ENCODE measurements at regions not wholly inside any gene's neighbourhood (a gene's known extent, or its start where the extent isn't known, plus 50 kb on each side); places are given as distances from the start of the nearest gene placed in this dataset.
"Not testable (repeated sequence)": the region's sequence is repeated elsewhere in the genome, so short reads cannot be mapped to it uniquely, and the experiment has no call there.

DNA sequence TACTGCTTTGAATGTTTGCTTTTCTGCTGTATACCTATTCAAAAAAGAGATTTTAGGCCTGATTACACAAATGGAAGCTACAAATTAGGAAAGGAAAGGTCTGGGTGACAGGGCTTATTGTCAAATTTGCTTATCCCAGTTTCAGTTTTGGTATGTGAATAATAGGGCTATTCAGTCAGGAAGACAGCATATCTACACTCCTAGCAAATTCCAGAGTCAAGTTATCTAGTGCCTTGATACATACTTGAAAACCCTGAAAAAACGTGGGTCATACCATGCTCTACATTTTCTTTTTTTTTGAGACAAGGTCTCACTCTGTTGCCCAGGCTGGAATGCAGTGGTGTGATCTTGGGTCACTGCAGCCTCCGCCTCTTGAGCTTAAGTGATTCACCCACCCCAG, 59.2 kb upstream of the CCDC180 start:
- intact Hi-C loops (cut with DNase I, micrococcal nuclease); CTCF ChIA-PET: not testable (repeated sequence)

GRCh38 chr9:97243606-97244005, 63.9 kb upstream of the CCDC180 start:
- H3K27ac ChIP-seq (ENCODE audit: low read depth in 1 of 2, low read length in 2 of 2): no peak overlapping the region
- ChIA-PET POLR2A (no interaction called here), CTCF (no interaction called here)
- TF ChIP-seq CTCF (IDR thresholded peaks at IDR 0.05): no peak
- no peaks in the 10 kb centered on the region for H3K36me3 ChIP-seq (ENCODE audit: insufficient read depth, low read length)
- peaks cover 4% of the 10 kb centered on the region for H3K4me1 ChIP-seq (ENCODE audit: insufficient read depth, low read length)
- no peak for ATAC-seq (ENCODE audit: poor library complexity)
- DNase-seq: no peak
- intact Hi-C loops (cut with DNase I, micrococcal nuclease): no loop called here
- H3K27me3 Mint-ChIP-seq: no peaks in the 10 kb centered on the region
- H3K4me3 ChIP-seq (ENCODE audit: low read length): no peak overlapping the region
- H3K36me3 Mint-ChIP-seq (ENCODE audit: low read depth): peaks cover 13% of the 10 kb centered on the region
- no peaks in the 10 kb centered on the region for H3K9me3 Mint-ChIP-seq
- no peak overlapping the region for H3K4me3 Mint-ChIP-seq
- peaks cover 21% of the 10 kb centered on the region for H3K4me1 Mint-ChIP-seq (ENCODE audit: low read depth)
- H3K27me3 ChIP-seq (ENCODE audit: control insufficient read depth in 1 of 2, insufficient read depth in 2 of 2, low read length in 2 of 2): no peaks in the 10 kb centered on the region
- no peak overlapping the region for H3K27ac Mint-ChIP-seq
- H3K9me3 ChIP-seq (ENCODE audit: control insufficient read depth in 1 of 2, insufficient read depth in 1 of 2, low read length in 2 of 2): no peaks in the 10 kb centered on the region

More for the DNA sequence above, 59.2 kb upstream of the CCDC180 start:
- H3K27ac ChIP-seq (ENCODE audit: low read depth in 1 of 2, low read length in 2 of 2); H3K27ac Mint-ChIP-seq; H3K4me3 ChIP-seq (ENCODE audit: low read length); H3K4me1 ChIP-seq (ENCODE audit: insufficient read depth, low read length); ATAC-seq (ENCODE audit: poor library complexity); H3K27me3 Mint-ChIP-seq; H3K36me3 ChIP-seq (ENCODE audit: insufficient read depth, low read length); H3K27me3 ChIP-seq (ENCODE audit: control insufficient read depth in 1 of 2, insufficient read depth in 2 of 2, low read length in 2 of 2); DNase-seq; H3K4me3 Mint-ChIP-seq; H3K9me3 ChIP-seq (ENCODE audit: control insufficient read depth in 1 of 2, insufficient read depth in 1 of 2, low read length in 2 of 2); H3K9me3 Mint-ChIP-seq; H3K4me1 Mint-ChIP-seq (ENCODE audit: low read depth): not testable (repeated sequence)
- H3K36me3 Mint-ChIP-seq (ENCODE audit: low read depth): peaks cover 28% of the 10 kb centered on the region
- POLR2A ChIA-PET: interaction anchor here (0.7 kb wide), 1 partner anchor 979 kb away, joined by 3 read pairs; no protein-coding TSS in a partner anchor

DNA sequence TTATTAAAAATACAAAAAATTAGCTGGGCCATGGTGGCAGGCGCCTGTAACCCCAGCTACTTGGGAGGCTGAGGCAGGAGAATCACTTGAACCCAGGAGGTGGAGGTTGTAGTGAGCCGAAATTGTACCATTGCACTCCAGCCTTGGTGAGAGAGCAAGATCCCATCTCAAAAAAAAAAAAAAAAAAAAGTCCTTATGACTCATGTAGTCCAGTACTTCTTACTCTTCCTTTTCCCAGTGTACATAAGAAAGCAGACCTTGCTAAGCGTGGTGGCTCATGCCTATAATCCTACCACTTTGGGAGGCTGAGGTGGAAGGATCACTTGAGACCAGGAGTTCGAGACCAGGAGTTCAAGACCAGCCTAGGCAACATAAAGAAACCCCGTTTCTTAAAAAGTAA, 66.0 kb upstream of the CCDC180 start:
- peaks cover 13% of the 10 kb centered on the region for H3K4me1 ChIP-seq (ENCODE audit: insufficient read depth, low read length)
- H3K27ac ChIP-seq (ENCODE audit: low read depth in 1 of 2, low read length in 2 of 2); CTCF ChIA-PET; H3K27me3 ChIP-seq (ENCODE audit: control insufficient read depth in 1 of 2, insufficient read depth in 2 of 2, low read length in 2 of 2); H3K9me3 ChIP-seq (ENCODE audit: control insufficient read depth in 1 of 2, insufficient read depth in 1 of 2, low read length in 2 of 2); ATAC-seq (ENCODE audit: poor library complexity); H3K4me3 Mint-ChIP-seq; H3K36me3 ChIP-seq (ENCODE audit: insufficient read depth, low read length); H3K9me3 Mint-ChIP-seq; intact Hi-C loops (cut with DNase I, micrococcal nuclease); H3K27me3 Mint-ChIP-seq; H3K27ac Mint-ChIP-seq; DNase-seq; POLR2A ChIA-PET; H3K36me3 Mint-ChIP-seq (ENCODE audit: low read depth); H3K4me3 ChIP-seq (ENCODE audit: low read length): not testable (repeated sequence)
- peaks cover 31% of the 10 kb centered on the region for H3K4me1 Mint-ChIP-seq (ENCODE audit: low read depth)

DNA sequence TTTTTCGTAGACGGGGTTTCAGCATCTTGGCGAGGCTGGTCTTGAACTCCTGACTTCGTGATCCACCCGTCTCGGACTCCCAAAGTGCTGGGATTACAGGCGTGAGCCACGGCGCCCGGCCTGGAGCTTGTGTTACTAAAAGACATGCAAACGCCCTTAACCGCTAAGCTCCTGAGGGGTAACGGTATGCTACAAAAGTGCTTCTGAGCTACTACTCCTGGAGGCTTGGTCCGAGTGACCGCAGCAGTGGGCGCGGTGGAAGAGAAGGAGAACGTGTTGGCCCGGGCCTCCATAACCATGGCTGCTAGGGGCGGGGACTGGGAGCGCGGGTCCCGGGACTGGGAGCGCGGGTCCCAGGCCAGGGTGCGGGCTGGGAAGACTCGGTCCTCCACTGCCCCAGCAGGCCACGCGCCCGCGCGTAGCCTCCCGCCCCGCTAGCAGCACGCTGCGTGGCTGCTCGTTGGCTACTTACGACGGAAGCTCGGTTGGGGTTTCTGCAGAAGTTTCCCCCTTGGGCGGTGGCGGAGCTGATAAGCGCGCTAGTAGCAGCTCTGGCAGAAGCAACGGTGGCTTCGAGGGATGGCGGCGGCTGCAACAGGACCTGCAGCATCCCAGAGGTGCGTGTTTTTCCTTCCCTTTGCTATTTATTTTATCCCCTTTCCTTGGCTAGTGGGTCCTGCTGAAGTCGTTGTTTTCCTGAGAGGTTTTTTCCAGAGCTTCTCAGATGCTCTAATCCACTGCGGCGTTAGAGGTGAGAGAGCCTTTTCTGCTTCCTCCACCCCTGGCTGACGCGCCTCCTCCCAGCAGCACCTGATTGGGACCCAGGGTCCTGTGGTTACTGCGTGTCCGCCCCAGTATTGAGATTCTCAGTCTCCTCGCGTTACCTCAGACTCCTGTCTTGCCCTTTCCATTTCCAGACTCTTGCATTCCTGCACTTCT, 69.2 kb upstream of the CCDC180 start:
- no peaks in the 10 kb centered on the region for H3K9me3 ChIP-seq (ENCODE audit: control insufficient read depth in 1 of 2, insufficient read depth in 1 of 2, low read length in 2 of 2)
- no peak for TF ChIP-seq CTCF (IDR thresholded peaks at IDR 0.05)
- H3K36me3 ChIP-seq (ENCODE audit: insufficient read depth, low read length): no peaks in the 10 kb centered on the region
- H3K27ac ChIP-seq (ENCODE audit: low read depth in 1 of 2, low read length in 2 of 2): peak overlapping the region; percentile 4 to 59
- H3K36me3 Mint-ChIP-seq (ENCODE audit: low read depth): peaks cover 5% of the 10 kb centered on the region
- H3K27ac Mint-ChIP-seq: peak overlapping the region; percentile 91
- H3K27me3 Mint-ChIP-seq: no peaks in the 10 kb centered on the region
- intact Hi-C loops (cut with DNase I, micrococcal nuclease): loop anchor here in 1 of 2 experiments (5.0 to 10.0 kb wide), 3 partner anchors 174 to 463 kb away; partner anchors contain the start of genes TDRD7 and ZNF510
- no peaks in the 10 kb centered on the region for H3K9me3 Mint-ChIP-seq
- peaks cover 27% of the 10 kb centered on the region for H3K4me1 Mint-ChIP-seq (ENCODE audit: low read depth)
- DNase-seq: peak; percentile 54 to 89 (median 71)
- H3K4me1 ChIP-seq (ENCODE audit: insufficient read depth, low read length): peaks cover 13% of the 10 kb centered on the region
- CTCF ChIA-PET: interaction anchor here (1.2 kb wide), 1 partner anchor 17 kb away, joined by 3 read pairs; no protein-coding TSS in a partner anchor
- H3K27me3 ChIP-seq (ENCODE audit: control insufficient read depth in 1 of 2, insufficient read depth in 2 of 2, low read length in 2 of 2): no peaks in the 10 kb centered on the region
- peak overlapping the region; percentile 96 for H3K4me3 Mint-ChIP-seq
- peak; percentile 90 for ATAC-seq (ENCODE audit: poor library complexity)
- POLR2A ChIA-PET: interaction anchor here (0.6 to 1.6 kb wide), 10 partner anchors 17 to 818 kb away, joined by 3 to 15 read pairs (median 4); partner anchors contain the start of genes CTSV, NANS, NCBP1 and TSTD2
- H3K4me3 ChIP-seq (ENCODE audit: low read length): peak overlapping the region; percentile 61
